Breast epithelium (tissue), 4 donors: ENCODE measurements at regions not wholly inside any gene's neighbourhood (a gene's known extent, or its start where the extent isn't known, plus 50 kb on each side); places are given as distances from the start of the nearest gene placed in this dataset.

ENCODE experiments used
- DNase-seq, 2 donors: peaks; one replicate each; pipeline ENCODE4 v3.0.0-alpha.2; 2019; ENCODE audit warnings: low spot score in 2 of 2
- H3K27ac ChIP-seq, 2 donors: fragments of 200-600 bp; sonication (generic) in 1 of 2; one replicate each; pipeline ENCODE4 v1.5.1; 2016 to 2019; ENCODE audit warnings: mild to moderate bottlenecking in 1 of 2
- H3K27me3 ChIP-seq, 2 donors: fragments of 200-600 bp; sonication (generic) in 1 of 2; one replicate each; pipeline versions ENCODE4 v1.5.1 to v1.6.0; 2017 to 2019; ENCODE audit warnings: control low read depth in 1 of 2, mild to moderate bottlenecking in 1 of 2
- H3K36me3 ChIP-seq: fragments of 200-600 bp; one replicate; pipeline ENCODE4 v1.5.1; 2019
- H3K4me1 ChIP-seq, 2 donors: fragments of 200-600 bp; sonication (generic); one replicate each; pipeline ENCODE4 v1.5.1; 2016 to 2019; ENCODE audit warnings: control low read depth in 1 of 2
- H3K4me3 ChIP-seq, 3 donors: fragments of 200-600 bp; sonication (generic); 1 replicate in 2 of 3; 2 replicates in 1 of 3; pipeline ENCODE4 v1.5.1; 2016 to 2019; ENCODE audit warnings: mild to moderate bottlenecking in 3 of 3, moderate library complexity in 2 of 3
- H3K9me3 ChIP-seq, 2 donors: fragments of 200-600 bp; sonication (generic) in 1 of 2; one replicate each; pipeline ENCODE4 v1.5.1; 2016 to 2019; ENCODE audit warnings: control low read depth in 1 of 2
- POLR2A ChIP-seq: fragments of 450-650 bp; IDR thresholded peaks from one replicate; pipeline ENCODE4 v1.6.1; 2016; ENCODE audit warnings: antibody characterized with exemption, mild to moderate bottlenecking, moderate library complexity
- POLR2AphosphoS5 ChIP-seq, 3 donors: sonication (generic); formaldehyde crosslinking; IDR thresholded peaks; one replicate each; pipeline ENCODE4 v1.6.1; 2017; ENCODE audit warnings: antibody characterized with exemption in 3 of 3
- intact Hi-C: fragments of 100-400 bp; cut with DNase I; formaldehyde crosslinking; loops from one replicate; pipeline ENCODE4 v1.15.1; 2023; ENCODE audit warnings: low total_unique reads
- TF ChIP-seq, protein P1 (sequence below), 3 donors: fragments of 450-650 bp; IDR thresholded peaks; one replicate each; pipeline ENCODE4 v1.5.1; 2016 to 2017; ENCODE audit warnings: antibody characterized with exemption in 3 of 3, mild to moderate bottlenecking in 3 of 3, moderate library complexity in 3 of 3

DNA sequence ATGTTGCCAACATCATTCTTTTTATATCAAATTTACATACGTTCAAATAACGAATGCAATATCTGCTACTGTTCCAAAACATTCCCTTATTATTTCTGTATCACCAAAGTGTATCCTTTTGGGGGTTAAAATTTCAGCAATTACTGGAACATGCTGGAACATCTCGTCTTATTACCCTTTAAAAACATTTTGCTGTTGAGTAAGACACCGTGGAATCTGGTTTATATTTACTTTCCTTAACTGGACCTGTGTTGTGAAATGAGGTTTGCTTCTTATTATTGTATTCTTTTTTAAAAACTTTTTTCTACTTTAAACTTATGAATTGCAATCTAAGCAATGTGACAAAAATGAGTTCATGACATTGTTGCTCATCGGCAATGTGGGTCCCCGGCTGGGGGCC, 87.4 kb upstream of the PTPRM start:
- no peak for DNase-seq
- no peak overlapping the region for H3K4me3 ChIP-seq
- H3K27ac ChIP-seq = peak overlapping the region in 1 of 2 donors; percentile 82
- intact Hi-C loops = no loop called here
- no peaks in the 10 kb centered on the region for H3K4me1 ChIP-seq
- no peaks in the 10 kb centered on the region for H3K27me3 ChIP-seq
- H3K9me3 ChIP-seq = no peaks in the 10 kb centered on the region
- H3K36me3 ChIP-seq = no peaks in the 10 kb centered on the region
- TF ChIP-seq POLR2A (no peak), POLR2AphosphoS5 (IDR thresholded peaks at IDR 0.05) (no peak)
- TF ChIP-seq, protein P1, sequence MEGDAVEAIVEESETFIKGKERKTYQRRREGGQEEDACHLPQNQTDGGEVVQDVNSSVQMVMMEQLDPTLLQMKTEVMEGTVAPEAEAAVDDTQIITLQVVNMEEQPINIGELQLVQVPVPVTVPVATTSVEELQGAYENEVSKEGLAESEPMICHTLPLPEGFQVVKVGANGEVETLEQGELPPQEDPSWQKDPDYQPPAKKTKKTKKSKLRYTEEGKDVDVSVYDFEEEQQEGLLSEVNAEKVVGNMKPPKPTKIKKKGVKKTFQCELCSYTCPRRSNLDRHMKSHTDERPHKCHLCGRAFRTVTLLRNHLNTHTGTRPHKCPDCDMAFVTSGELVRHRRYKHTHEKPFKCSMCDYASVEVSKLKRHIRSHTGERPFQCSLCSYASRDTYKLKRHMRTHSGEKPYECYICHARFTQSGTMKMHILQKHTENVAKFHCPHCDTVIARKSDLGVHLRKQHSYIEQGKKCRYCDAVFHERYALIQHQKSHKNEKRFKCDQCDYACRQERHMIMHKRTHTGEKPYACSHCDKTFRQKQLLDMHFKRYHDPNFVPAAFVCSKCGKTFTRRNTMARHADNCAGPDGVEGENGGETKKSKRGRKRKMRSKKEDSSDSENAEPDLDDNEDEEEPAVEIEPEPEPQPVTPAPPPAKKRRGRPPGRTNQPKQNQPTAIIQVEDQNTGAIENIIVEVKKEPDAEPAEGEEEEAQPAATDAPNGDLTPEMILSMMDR (IDR thresholded peaks at IDR 0.05) = no peak

DNA sequence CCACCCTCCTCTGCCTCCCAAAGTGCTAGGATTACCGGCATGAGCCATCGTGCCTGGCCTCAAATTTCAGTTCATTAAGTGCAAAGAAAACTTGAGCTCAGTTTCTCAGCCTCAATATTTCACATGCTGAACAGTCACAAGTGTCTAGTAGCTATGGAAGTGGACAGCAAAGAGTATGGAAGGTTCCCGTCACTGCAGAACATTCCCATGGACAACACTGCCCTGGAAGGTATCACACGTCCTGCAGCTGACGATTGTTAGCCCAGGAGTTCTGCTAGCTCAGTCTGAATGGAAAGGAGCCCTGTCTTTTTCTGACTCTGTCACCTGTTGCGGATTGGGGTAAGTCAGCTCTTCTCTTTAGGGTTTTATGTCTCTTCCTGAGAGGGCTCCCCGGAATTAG, 86.2 kb upstream of the PTPRM start:
- H3K4me1 ChIP-seq = no peaks in the 10 kb centered on the region
- H3K27ac ChIP-seq = peak overlapping the region in 1 of 2 donors; percentile 82
- DNase-seq = no peak
- H3K36me3 ChIP-seq = no peaks in the 10 kb centered on the region
- TF ChIP-seq POLR2A (no peak), POLR2AphosphoS5 (IDR thresholded peaks at IDR 0.05) (no peak)
- TF ChIP-seq, protein P1 (IDR thresholded peaks at IDR 0.05) = no peak
- H3K4me3 ChIP-seq = no peak overlapping the region
- intact Hi-C loops = no loop called here
- H3K27me3 ChIP-seq = no peaks in the 10 kb centered on the region
- no peaks in the 10 kb centered on the region for H3K9me3 ChIP-seq

DNA sequence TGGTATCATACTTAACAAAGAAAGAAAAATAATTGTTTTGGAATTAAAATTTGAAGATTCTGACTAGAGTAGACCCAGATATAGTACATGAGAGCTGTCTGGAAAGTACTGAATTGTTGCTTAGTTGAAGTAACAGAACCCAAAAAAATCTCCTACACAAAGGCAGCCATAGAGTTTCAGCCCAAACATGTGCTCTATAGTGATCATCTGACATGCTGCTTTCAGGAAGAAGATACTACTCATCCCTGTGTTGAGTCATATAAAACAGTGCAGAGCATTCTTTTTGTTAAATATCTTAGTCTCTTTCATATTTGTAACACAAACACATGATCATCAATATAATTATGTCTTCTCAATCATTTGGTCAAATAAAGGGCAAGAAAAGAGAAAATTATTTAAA, 84.8 kb upstream of the PTPRM start:
- H3K27ac ChIP-seq = no peak overlapping the region
- intact Hi-C loops = no loop called here
- H3K4me1 ChIP-seq = no peaks in the 10 kb centered on the region

DNA sequence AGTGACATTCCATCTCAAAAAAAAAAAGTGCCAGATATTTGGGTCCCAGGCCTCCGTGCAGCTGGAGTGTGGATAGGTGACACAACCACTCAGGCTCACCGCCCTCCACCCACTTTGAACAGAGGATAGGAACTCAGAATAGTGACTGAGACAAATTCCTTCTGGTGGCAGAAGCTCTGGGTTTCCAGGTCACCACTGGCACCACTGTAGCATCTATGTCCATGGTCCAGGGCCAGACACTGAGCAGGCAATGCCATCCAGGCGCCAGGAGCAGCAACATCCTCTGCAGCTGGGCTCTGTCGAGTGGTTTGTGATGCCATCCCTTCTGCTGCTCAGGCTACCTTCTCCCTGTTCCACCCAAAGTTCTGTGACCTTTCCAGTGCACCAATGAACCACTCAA, 81.5 kb upstream of the PTPRM start:
- H3K27ac ChIP-seq = no peak overlapping the region
- H3K36me3 ChIP-seq = no peaks in the 10 kb centered on the region
- no peak overlapping the region for H3K4me3 ChIP-seq
- DNase-seq = no peak
- H3K4me1 ChIP-seq = no peaks in the 10 kb centered on the region
- intact Hi-C loops = no loop called here
- no peaks in the 10 kb centered on the region for H3K9me3 ChIP-seq
- no peaks in the 10 kb centered on the region for H3K27me3 ChIP-seq
- TF ChIP-seq, protein P1 (IDR thresholded peaks at IDR 0.05) = no peak
- TF ChIP-seq POLR2A = no peak
- TF ChIP-seq POLR2AphosphoS5 (IDR thresholded peaks at IDR 0.05) = no peak

More for the DNA sequence above, 84.8 kb upstream of the PTPRM start:
- TF ChIP-seq, protein P1 (IDR thresholded peaks at IDR 0.05) = no peak
- TF ChIP-seq POLR2A (no peak), POLR2AphosphoS5 (IDR thresholded peaks at IDR 0.05) (no peak)
- no peak for DNase-seq
- Histone ChIP-seq H3K9me3 (no peaks in the 10 kb centered on the region), H3K4me3 (no peak overlapping the region), H3K36me3 (no peaks in the 10 kb centered on the region), H3K27me3 (no peaks in the 10 kb centered on the region)

DNA sequence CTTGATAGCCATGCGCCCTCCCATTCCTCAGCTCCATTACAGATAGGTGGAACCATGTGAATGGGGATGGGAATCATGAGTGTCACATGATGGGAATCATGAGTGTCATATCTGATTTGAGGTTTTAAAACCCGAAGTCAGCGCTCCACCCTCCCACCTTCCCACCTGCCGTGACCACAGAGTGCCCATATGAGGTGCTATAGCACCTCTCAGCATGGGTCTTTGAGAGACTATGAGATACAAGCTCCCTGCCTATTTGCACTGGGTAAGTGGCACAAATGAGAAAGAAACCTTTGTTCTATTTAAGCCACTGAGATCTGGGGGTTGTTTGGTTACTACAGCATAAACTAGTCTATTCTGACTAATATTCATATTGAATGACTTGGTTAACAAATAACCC, 78.5 kb upstream of the PTPRM start:
- Histone ChIP-seq H3K27me3 (no peaks in the 10 kb centered on the region), H3K27ac (no peak overlapping the region), H3K36me3 (no peaks in the 10 kb centered on the region), H3K4me1 (no peaks in the 10 kb centered on the region), H3K9me3 (no peaks in the 10 kb centered on the region), H3K4me3 (no peak overlapping the region)
- intact Hi-C loops = no loop called here
- TF ChIP-seq, protein P1 (IDR thresholded peaks at IDR 0.05) = no peak
- TF ChIP-seq POLR2AphosphoS5 (IDR thresholded peaks at IDR 0.05) = no peak
- TF ChIP-seq POLR2A = no peak
- no peak for DNase-seq
